ENCODE measurements at regions not wholly inside any gene's neighbourhood (a gene's known extent, or its start where the extent isn't known, plus 50 kb on each side); places are given as distances from the start of the nearest gene placed in this dataset.

GRCh38 chr6:145081677-145082076 lies 653.6 kb downstream of the EPM2A start:
- no peak overlapping the region for H3K9ac ChIP-seq (ENCODE audit: extremely low read depth, insufficient read length, low read length)
- no peak overlapping the region for H2BK12ac ChIP-seq (ENCODE audit: insufficient read length, low read depth, low read length)
- H3K36me3 Mint-ChIP-seq (ENCODE audit: insufficient read depth in 1 of 3, low read depth in 3 of 3): no peaks in the 10 kb centered on the region
- H2AFZ ChIP-seq (ENCODE audit: low read length): no peak overlapping the region
- H4K5ac ChIP-seq (ENCODE audit: insufficient read length, low read depth, low read length): no peak overlapping the region
- H4K8ac ChIP-seq (replicated peaks; ENCODE audit: insufficient read length, low read depth, low read length): no peak overlapping the region
- no peaks in the 10 kb centered on the region; a peak in 2 of 5 replicates for H3K9me3 Mint-ChIP-seq
- no peak for TF ChIP-seq CTCF (conservative IDR thresholded peaks at IDR 0.05)
- no peaks in the 10 kb centered on the region for H3K23me2 ChIP-seq (ENCODE audit: insufficient read length, low read depth, low read length, poor library complexity, severe bottlenecking)
- H3K4me2 ChIP-seq (ENCODE audit: insufficient read depth, insufficient read length, low read length): no peak overlapping the region
- no peaks in the 10 kb centered on the region for H3K27me3 Mint-ChIP-seq (ENCODE audit: low read depth)
- H4K91ac ChIP-seq (ENCODE audit: insufficient read length, low read depth, low read length): no peak overlapping the region
- no peaks in the 10 kb centered on the region for H3K79me2 ChIP-seq (ENCODE audit: insufficient read depth, low read length)
- no peak overlapping the region for H2BK15ac ChIP-seq (ENCODE audit: low read depth, low read length)
- H2BK120ac ChIP-seq (ENCODE audit: low read depth, low read length, poor library complexity, severe bottlenecking): no peak overlapping the region
- H3K27ac ChIP-seq (ENCODE audit: insufficient read length, low read depth, low read length): no peak overlapping the region
- H3K27ac Mint-ChIP-seq: no peak overlapping the region
- H2BK5ac ChIP-seq (ENCODE audit: insufficient read length, low read length): no peak overlapping the region
- no peaks in the 10 kb centered on the region for H3K9me3 ChIP-seq (ENCODE audit: control insufficient read depth, low read depth, low read length)
- no peak overlapping the region for H3K14ac ChIP-seq (ENCODE audit: insufficient read depth, low read length)
- no peak for DNase-seq
- H3K23ac ChIP-seq (ENCODE audit: insufficient read length, low read depth, low read length): no peak overlapping the region
- no peak overlapping the region for H2BK20ac ChIP-seq (ENCODE audit: low read depth, low read length, poor library complexity, severe bottlenecking)
- H3K4me1 Mint-ChIP-seq: peaks cover 6 to 8% of the 10 kb centered on the region in 2 experiments
- no peak overlapping the region for H3K4me3 Mint-ChIP-seq
- no CpG with 5 or more reads among the region's 2 CpGs for WGBS (ENCODE audit: extremely low coverage, insufficient read length, low lambda C conversion rate)
- H3T11ph ChIP-seq (ENCODE audit: low read length): no peak overlapping the region
- no peaks in the 10 kb centered on the region for H3K27me3 ChIP-seq (ENCODE audit: insufficient read depth, low read length)
- H3K79me1 ChIP-seq (ENCODE audit: insufficient read depth, low read depth, low read length, poor library complexity, severe bottlenecking): no peaks in the 10 kb centered on the region
- H4K20me1 ChIP-seq (ENCODE audit: control insufficient read depth, insufficient read depth, insufficient read length): no peaks in the 10 kb centered on the region
- peaks cover 2% of the 10 kb centered on the region; the same call in 1 of the 2 replicates for H3K4me1 ChIP-seq (ENCODE audit: insufficient read depth, low read length)
- H3K4ac ChIP-seq (ENCODE audit: low read depth, low read length): no peak overlapping the region
- no peak overlapping the region for H2AK5ac ChIP-seq (ENCODE audit: insufficient read length, low read length)
- H3K18ac ChIP-seq (ENCODE audit: insufficient read length, low read depth, low read length): no peak overlapping the region
- no peak overlapping the region for H3K56ac ChIP-seq (ENCODE audit: insufficient read length, low read depth, low read length)

Measured in H9 (cell line).